Activated CD4-positive, alpha-beta T cell treated with anti-CD3 and anti-CD28 coated beads, Interleukin-2, amount 10 ng/mL, durations not matched to agents 7 days and 5 days (primary cell): ENCODE measurements at regions not wholly inside any gene's neighbourhood (a gene's known extent, or its start where the extent isn't known, plus 50 kb on each side); places are given as distances from the start of the nearest gene placed in this dataset.

ENCODE experiments used
- CTCF ChIA-PET: fragments of 350-600 bp; sonication (Branson Sonifier 250); formaldehyde crosslinking; loops from one replicate; lab custom pipeline; 2021; ENCODE audit warnings: antibody characterized with exemption; lab: Charles Lee
- POLR2A ChIA-PET: fragments of 350-600 bp; sonication (Branson Sonifier 250); formaldehyde crosslinking; loops from one replicate; lab custom pipeline; 2021; ENCODE audit warnings: antibody characterized with exemption; lab: Charles Lee
- DNase-seq: peaks from one replicate; pipeline ENCODE4 v3.0.0-alpha.2; 2020
- H3K27ac Mint-ChIP-seq: one replicate; pipeline ENCODE4 v1.8.0; 2021; ENCODE audit warnings: mild to moderate bottlenecking, moderate library complexity, mixed read lengths
- H3K27me3 Mint-ChIP-seq: one replicate; pipeline ENCODE4 v1.8.0; 2021; ENCODE audit warnings: mixed read lengths
- H3K36me3 Mint-ChIP-seq: one replicate; pipeline ENCODE4 v1.8.0; 2021; ENCODE audit warnings: low read depth, mixed read lengths
- H3K4me1 Mint-ChIP-seq: one replicate; pipeline ENCODE4 v1.8.0; 2021; ENCODE audit warnings: mixed read lengths
- H3K4me3 Mint-ChIP-seq: one replicate; pipeline ENCODE4 v1.8.0; 2021; ENCODE audit warnings: mild to moderate bottlenecking, moderate library complexity, mixed read lengths
- H3K9me3 Mint-ChIP-seq: one replicate; pipeline ENCODE4 v1.8.0; 2021; ENCODE audit warnings: mixed read lengths

GRCh38 chr2:121965661-121966060 lies 210.2 kb downstream of the TSN start:
- H3K27me3 Mint-ChIP-seq: peaks cover 7% of the 10 kb centered on the region
- POLR2A ChIA-PET: no interaction called here
- no peaks in the 10 kb centered on the region for H3K9me3 Mint-ChIP-seq
- no peak overlapping the region for H3K4me3 Mint-ChIP-seq
- no peak for DNase-seq
- no peaks in the 10 kb centered on the region for H3K36me3 Mint-ChIP-seq
- H3K27ac Mint-ChIP-seq: no peak overlapping the region
- CTCF ChIA-PET: no interaction called here
- H3K4me1 Mint-ChIP-seq: no peaks in the 10 kb centered on the region

- no peak overlapping the region for H3K27ac Mint-ChIP-seq
- H3K36me3 Mint-ChIP-seq: no peaks in the 10 kb centered on the region
- DNase-seq: no peak
- H3K27me3 Mint-ChIP-seq: peaks cover 7% of the 10 kb centered on the region
- no peak overlapping the region for H3K4me3 Mint-ChIP-seq
- no peaks in the 10 kb centered on the region for H3K4me1 Mint-ChIP-seq
- no peaks in the 10 kb centered on the region for H3K9me3 Mint-ChIP-seq
- ChIA-PET CTCF (no interaction called here), POLR2A (no interaction called here)
Observed at GRCh38 chr2:121966663-121967062, 211.2 kb downstream of the TSN start.

- CTCF ChIA-PET: no interaction called here
- H3K36me3 Mint-ChIP-seq: no peaks in the 10 kb centered on the region
- POLR2A ChIA-PET: no interaction called here
Observed at GRCh38 chr2:121969166-121969565, 213.7 kb downstream of the TSN start.

GRCh38 chr2:121969766-121970639 lies 214.6 kb downstream of the TSN start:
- CTCF ChIA-PET: interaction anchor here (0.7 kb wide), 1 partner anchor 10 kb away, joined by 3 read pairs; no protein-coding TSS in a partner anchor

More at GRCh38 chr2:121969166-121969565, 213.7 kb downstream of the TSN start:
- Mint-ChIP-seq H3K27ac (no peak overlapping the region), H3K4me3 (no peak overlapping the region), H3K4me1 (no peaks in the 10 kb centered on the region), H3K27me3 (peaks cover 7% of the 10 kb centered on the region), H3K9me3 (no peaks in the 10 kb centered on the region)
- DNase-seq: no peak

GRCh38 chr2:121972203-121972602 lies 216.8 kb downstream of the TSN start:
- Mint-ChIP-seq H3K4me1 (peaks cover 5% of the 10 kb centered on the region), H3K27ac (no peak overlapping the region), H3K36me3 (no peaks in the 10 kb centered on the region), H3K4me3 (no peak overlapping the region), H3K27me3 (peaks cover 7% of the 10 kb centered on the region), H3K9me3 (no peaks in the 10 kb centered on the region)
- ChIA-PET POLR2A (no interaction called here), CTCF (interaction anchor here (1.1 kb wide), 1 partner anchor 20 kb away, joined by 3 read pairs; no protein-coding TSS in a partner anchor)
- no peak for DNase-seq

More at GRCh38 chr2:121969766-121970639, 214.6 kb downstream of the TSN start:
- no peak for DNase-seq
- no peaks in the 10 kb centered on the region for H3K36me3 Mint-ChIP-seq
- peaks cover 7% of the 10 kb centered on the region for H3K27me3 Mint-ChIP-seq
- POLR2A ChIA-PET: no interaction called here
- H3K4me3 Mint-ChIP-seq: no peak overlapping the region
- peaks cover 1% of the 10 kb centered on the region for H3K4me1 Mint-ChIP-seq
- H3K9me3 Mint-ChIP-seq: no peaks in the 10 kb centered on the region
- H3K27ac Mint-ChIP-seq: no peak overlapping the region

- H3K4me3 Mint-ChIP-seq: peak overlapping the region; percentile 50
- H3K27ac Mint-ChIP-seq: peak overlapping the region; percentile 67
- H3K36me3 Mint-ChIP-seq: no peaks in the 10 kb centered on the region
- DNase-seq: peak; percentile 68
- H3K9me3 Mint-ChIP-seq: no peaks in the 10 kb centered on the region
- POLR2A ChIA-PET: no interaction called here
- H3K4me1 Mint-ChIP-seq: peaks cover 5% of the 10 kb centered on the region
- CTCF ChIA-PET: interaction anchor here (0.6 kb wide), 1 partner anchor 422 kb away, joined by 3 read pairs; no protein-coding TSS in a partner anchor
- peaks cover 2% of the 10 kb centered on the region for H3K27me3 Mint-ChIP-seq
Observed at GRCh38 chr2:121974897-121975661, 219.6 kb downstream of the TSN start.

GRCh38 chr2:121976926-121977325 lies 221.5 kb downstream of the TSN start:
- Mint-ChIP-seq H3K27me3 (peaks cover 2% of the 10 kb centered on the region), H3K4me1 (peaks cover 5% of the 10 kb centered on the region), H3K27ac (no peak overlapping the region), H3K9me3 (no peaks in the 10 kb centered on the region), H3K4me3 (no peak overlapping the region), H3K36me3 (no peaks in the 10 kb centered on the region)
- CTCF ChIA-PET: no interaction called here
- no peak for DNase-seq
- POLR2A ChIA-PET: no interaction called here

- Mint-ChIP-seq H3K4me3 (no peak overlapping the region), H3K36me3 (no peaks in the 10 kb centered on the region), H3K4me1 (peaks cover 5% of the 10 kb centered on the region), H3K27ac (no peak overlapping the region), H3K27me3 (peaks cover 2% of the 10 kb centered on the region), H3K9me3 (no peaks in the 10 kb centered on the region)
- no peak for DNase-seq
- ChIA-PET POLR2A (no interaction called here), CTCF (no interaction called here)
Observed at GRCh38 chr2:121977326-121977725, 221.9 kb downstream of the TSN start.

- Mint-ChIP-seq H3K27me3 (peaks cover 2% of the 10 kb centered on the region), H3K4me1 (no peaks in the 10 kb centered on the region), H3K36me3 (no peaks in the 10 kb centered on the region), H3K4me3 (no peak overlapping the region), H3K9me3 (no peaks in the 10 kb centered on the region), H3K27ac (no peak overlapping the region)
- ChIA-PET POLR2A (no interaction called here), CTCF (interaction anchor here (1.3 kb wide), 1 partner anchor 20 kb away, joined by 3 read pairs; no protein-coding TSS in a partner anchor)
- DNase-seq: no peak
Observed at GRCh38 chr2:121992700-121993099, 237.2 kb downstream of the TSN start.

GRCh38 chr2:121993682-121994081 lies 238.2 kb downstream of the TSN start:
- no peak for DNase-seq
- ChIA-PET CTCF (no interaction called here), POLR2A (no interaction called here)
- Mint-ChIP-seq H3K27ac (no peak overlapping the region), H3K36me3 (no peaks in the 10 kb centered on the region), H3K4me3 (no peak overlapping the region), H3K4me1 (no peaks in the 10 kb centered on the region), H3K9me3 (no peaks in the 10 kb centered on the region), H3K27me3 (peaks cover 2% of the 10 kb centered on the region)

GRCh38 chr2:121994238-121995206 lies 239.1 kb downstream of the TSN start:
- ChIA-PET CTCF (no interaction called here), POLR2A (no interaction called here)
- H3K4me3 Mint-ChIP-seq: no peak overlapping the region
- H3K9me3 Mint-ChIP-seq: no peaks in the 10 kb centered on the region
- DNase-seq: no peak
- no peaks in the 10 kb centered on the region for H3K4me1 Mint-ChIP-seq
- H3K27me3 Mint-ChIP-seq: peaks cover 2% of the 10 kb centered on the region
- H3K36me3 Mint-ChIP-seq: no peaks in the 10 kb centered on the region
- H3K27ac Mint-ChIP-seq: no peak overlapping the region

GRCh38 chr2:121998751-121999150 lies 243.3 kb downstream of the TSN start:
- Mint-ChIP-seq H3K27me3 (peaks cover 2% of the 10 kb centered on the region), H3K27ac (no peak overlapping the region), H3K9me3 (no peaks in the 10 kb centered on the region), H3K4me1 (no peaks in the 10 kb centered on the region), H3K4me3 (no peak overlapping the region), H3K36me3 (no peaks in the 10 kb centered on the region)
- ChIA-PET POLR2A (no interaction called here), CTCF (no interaction called here)
- no peak for DNase-seq
